Skeletal muscle cell (primary cell): ENCODE measurements at regions not wholly inside any gene's neighbourhood (a gene's known extent, or its start where the extent isn't known, plus 50 kb on each side); places are given as distances from the start of the nearest gene placed in this dataset.
"Not testable (repeated sequence)": the region's sequence is repeated elsewhere in the genome, so short reads cannot be mapped to it uniquely, and the experiment has no call there.

Experiments used
- DNase-seq: peaks from one replicate; pipeline ENCODE4 v3.0.0-alpha.2; 2010; ENCODE audit warnings: low read depth
- H3K4me3 ChIP-seq: 2 replicates; pipeline ENCODE4 v1.5.1; 2011; ENCODE audit warnings: low read depth, mild to moderate bottlenecking, control low read depth, low read length, moderate library complexity

DNA sequence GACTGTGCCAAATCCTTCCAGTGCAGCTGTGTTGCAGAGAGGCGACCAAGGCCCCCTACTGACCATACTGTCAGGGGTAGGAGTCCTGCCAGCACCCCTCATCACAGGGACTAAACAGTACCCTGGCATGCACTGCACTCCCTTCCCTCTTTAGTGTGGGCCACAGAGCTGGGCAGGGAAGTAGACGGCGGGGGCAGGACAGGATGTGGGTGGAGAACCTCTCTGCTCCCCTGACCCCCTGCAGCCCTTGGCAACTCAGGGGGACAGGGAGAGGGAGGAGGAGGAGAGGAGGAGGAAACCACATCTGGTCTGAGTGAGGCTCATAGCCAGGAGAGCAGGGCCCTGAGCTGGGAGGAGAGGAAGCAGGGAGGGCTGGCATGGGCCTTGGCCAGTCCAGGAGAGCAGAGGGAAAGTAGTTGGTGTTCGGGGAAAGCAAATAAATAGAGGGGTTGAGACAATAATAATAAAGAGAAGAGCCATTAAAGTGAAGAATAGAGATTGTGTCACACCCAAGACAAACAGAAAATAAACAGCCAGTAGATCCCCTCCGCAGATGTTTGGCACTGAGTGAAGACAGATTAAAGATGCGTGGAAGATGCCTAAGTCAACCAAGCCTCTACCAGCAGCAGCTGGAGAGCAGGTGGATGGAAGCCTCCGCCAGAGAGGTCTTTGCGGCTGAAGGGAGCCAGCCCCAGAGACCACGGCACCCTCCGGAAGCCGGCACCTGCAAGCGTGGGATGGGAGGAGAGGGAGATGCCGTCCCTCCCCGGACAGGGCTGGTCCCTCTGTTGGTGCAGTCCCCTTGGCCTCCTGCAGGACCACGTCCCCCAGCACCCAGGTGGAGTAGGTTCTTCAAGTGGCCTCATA, 61.5 kb downstream of the RPUSD4 start:
- H3K4me3 ChIP-seq, result no peak overlapping the region
- DNase-seq, result no peak

- no peak for DNase-seq
- no peak overlapping the region for H3K4me3 ChIP-seq
Measured at GRCh38 chr11:126148317-126148716, 63.1 kb downstream of the RPUSD4 start.

GRCh38 chr11:126147208-126148111, 64.0 kb downstream of the RPUSD4 start:
- no peak for DNase-seq

GRCh38 chr11:126146454-126147192, 64.8 kb downstream of the RPUSD4 start:
- no peak overlapping the region for H3K4me3 ChIP-seq
- no peak for DNase-seq

More at GRCh38 chr11:126147208-126148111, 64.0 kb downstream of the RPUSD4 start:
- H3K4me3 ChIP-seq, result no peak overlapping the region

- DNase-seq, result no peak
- no peak overlapping the region for H3K4me3 ChIP-seq
Measured at GRCh38 chr11:126145954-126146353, 65.5 kb downstream of the RPUSD4 start.

DNA sequence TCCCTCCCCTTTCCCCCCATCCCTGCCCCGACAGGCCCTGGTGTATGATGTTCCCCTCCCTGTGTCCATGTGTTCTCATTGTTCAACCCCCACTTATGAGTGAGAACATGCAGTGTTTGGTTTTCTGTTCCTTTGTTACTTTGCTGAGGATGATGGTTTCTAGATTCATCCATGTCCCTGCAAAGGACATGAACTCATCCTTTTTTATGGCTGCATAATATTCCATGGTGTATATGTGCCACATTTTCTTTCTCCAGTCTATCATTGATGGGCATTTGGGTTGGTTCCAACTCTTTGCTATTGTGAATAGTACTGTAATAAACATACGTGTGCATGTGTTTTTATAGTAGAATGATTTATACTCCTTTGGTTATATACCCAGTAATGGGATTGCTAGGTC, 68.0 kb downstream of the RPUSD4 start:
- not testable (repeated sequence) for DNase-seq, H3K4me3 ChIP-seq

DNA sequence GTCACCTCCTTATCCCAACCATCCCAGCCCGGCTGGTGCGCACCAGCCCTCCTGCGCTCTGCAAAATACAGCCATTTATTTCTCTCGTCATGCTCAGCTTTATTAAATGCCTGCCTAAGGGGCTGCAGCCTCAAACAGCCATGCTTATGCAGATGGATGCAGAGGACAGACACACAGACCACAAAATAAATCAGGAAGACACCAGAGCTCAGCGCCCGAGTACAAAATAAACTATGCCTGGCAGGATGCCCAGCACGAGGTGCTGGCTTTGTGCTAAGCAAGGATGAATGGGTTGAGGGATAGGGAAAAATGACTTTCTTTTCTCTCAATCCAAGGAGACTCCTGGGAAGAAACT, 70.5 kb downstream of the RPUSD4 start:
- H3K4me3 ChIP-seq, result no peak overlapping the region
- peak; percentile 63 for DNase-seq

GRCh38 chr11:126140201-126140925, 71.1 kb downstream of the RPUSD4 start:
- no peak for DNase-seq
- no peak overlapping the region for H3K4me3 ChIP-seq

- peak; percentile 38 for DNase-seq
- H3K4me3 ChIP-seq, result no peak overlapping the region
Measured at GRCh38 chr11:126139111-126140091, 72.0 kb downstream of the RPUSD4 start.

- no peak overlapping the region for H3K4me3 ChIP-seq
- no peak for DNase-seq
Measured at GRCh38 chr11:126138636-126139035, 72.8 kb downstream of the RPUSD4 start.

- no peak overlapping the region for H3K4me3 ChIP-seq
- no peak for DNase-seq
Measured at GRCh38 chr11:126137136-126137535, 74.3 kb downstream of the RPUSD4 start.

GRCh38 chr11:126136507-126136906, 73.8 kb upstream of the CDON start:
- no peak overlapping the region for H3K4me3 ChIP-seq
- DNase-seq, result peak; percentile 72

DNA sequence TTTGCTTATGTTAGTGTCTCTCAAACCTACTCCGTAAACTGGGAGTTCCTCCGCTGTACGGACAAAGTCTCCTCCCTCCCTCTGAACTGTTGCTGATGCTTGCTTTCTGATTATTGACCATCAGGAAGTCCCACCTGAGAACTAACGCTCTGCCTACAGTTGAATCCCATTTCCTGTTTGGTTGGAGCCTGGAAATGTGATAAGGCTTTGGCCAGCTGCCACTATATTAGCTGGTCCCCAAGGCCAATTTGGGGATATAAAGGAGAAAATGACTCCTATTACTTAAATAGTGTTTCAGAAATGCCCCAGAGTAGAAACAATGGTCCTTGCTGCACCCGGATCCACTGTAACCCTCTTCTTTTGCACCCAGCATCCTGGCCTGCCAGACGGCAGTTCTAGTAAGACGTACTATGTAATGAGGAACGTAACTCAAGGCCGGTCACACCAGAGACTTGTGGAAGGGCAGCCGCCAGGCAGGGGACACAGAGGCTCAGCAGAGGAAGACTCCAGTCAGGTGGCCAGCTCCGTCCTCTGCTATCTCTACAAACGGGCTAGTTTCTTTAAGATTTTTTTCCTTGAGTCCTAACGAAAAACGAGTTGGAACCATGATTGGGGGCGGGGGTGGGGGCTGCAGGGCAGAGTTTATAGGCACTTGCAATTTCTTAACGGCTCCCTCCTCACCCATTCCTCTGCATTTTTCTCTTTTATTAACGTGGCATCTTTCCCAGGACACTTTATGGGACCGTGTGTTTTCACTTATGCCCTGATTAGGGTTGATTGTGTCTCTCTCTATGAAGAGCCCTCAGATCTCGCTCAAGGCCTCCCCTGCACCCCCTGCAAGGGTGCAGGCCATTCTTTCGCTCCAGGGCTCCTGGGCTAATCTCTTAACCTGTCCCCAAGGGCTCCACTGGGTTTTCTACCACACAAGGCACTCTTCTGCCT, 72.8 kb upstream of the CDON start:
- DNase-seq, result no peak
- no peak overlapping the region for H3K4me3 ChIP-seq

DNA sequence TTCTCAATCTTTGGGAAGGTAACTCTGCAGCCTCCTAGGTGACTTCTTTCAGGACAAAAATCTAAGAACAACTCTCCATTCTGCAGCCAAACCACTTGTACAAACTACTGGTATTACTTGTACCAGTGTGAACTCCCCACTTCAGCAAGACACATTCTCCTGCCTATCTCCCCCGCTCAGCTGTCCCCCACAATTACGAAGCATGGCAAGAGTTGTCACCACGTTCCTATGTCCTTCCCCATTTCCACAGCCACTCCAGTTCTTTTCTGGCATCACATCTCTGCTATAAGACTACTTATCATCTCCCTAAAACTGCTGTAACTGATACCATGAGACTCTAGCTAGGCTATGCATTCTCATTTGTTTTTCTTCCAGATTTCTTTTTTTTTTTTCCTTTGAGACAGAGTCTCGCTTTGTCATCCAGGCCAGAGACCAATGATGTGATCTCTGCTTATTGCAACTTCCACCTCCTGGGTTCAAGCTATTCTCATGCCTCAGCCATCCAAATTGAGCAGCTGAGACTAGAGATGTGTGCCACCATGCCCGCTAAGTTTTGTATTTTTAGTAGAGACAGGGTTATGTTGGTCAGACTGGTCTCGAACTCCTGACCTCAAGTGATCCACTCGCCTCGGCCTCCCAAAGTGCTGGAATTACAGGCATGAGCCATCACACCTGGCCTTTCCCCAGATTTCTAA, 71.9 kb upstream of the CDON start:
- no peak overlapping the region for H3K4me3 ChIP-seq
- DNase-seq, result no peak

- DNase-seq, result no peak
- H3K4me3 ChIP-seq, result no peak overlapping the region
Measured at GRCh38 chr11:126133901-126134300, 71.2 kb upstream of the CDON start.

- DNase-seq, result no peak
- H3K4me3 ChIP-seq, result no peak overlapping the region
Measured at GRCh38 chr11:126132319-126132718, 69.7 kb upstream of the CDON start.
